ENCODE measurements at regions not wholly inside any gene's neighbourhood (a gene's known extent, or its start where the extent isn't known, plus 50 kb on each side); places are given as distances from the start of the nearest gene placed in this dataset.

GRCh38 chr6:115363379-115363778, 697.3 kb downstream of the FRK start:
- no peak overlapping the region for H3K4me3 ChIP-seq (replicated peaks; ENCODE audit: low read depth, low read length)
- TF ChIP-seq CTCF (IDR thresholded peaks at IDR 0.05; ENCODE audit: low read length, missing control alignments): no peak
- DNase-seq (ENCODE audit: low read depth): no peak

DNA sequence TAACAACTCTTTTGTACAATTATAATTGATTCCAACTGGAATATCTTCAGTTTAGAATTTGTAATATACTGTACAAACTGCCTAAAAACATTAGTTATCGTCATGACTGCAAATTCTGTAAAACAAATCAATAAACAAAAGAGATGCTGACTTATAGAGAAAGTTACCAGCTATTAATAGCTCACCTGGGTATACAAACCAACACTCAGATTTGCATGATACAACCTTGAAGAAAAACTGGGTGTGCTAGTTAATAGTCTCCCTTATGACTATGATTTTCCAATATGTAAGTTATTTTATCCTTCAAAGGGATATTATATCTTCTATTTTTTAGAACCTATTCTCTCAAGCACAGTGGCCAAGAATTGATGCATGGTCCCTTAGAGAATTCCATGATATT, 698.5 kb downstream of the FRK start:
- H3K4me3 ChIP-seq (replicated peaks; ENCODE audit: low read depth, low read length): no peak overlapping the region
- TF ChIP-seq CTCF (IDR thresholded peaks at IDR 0.05; ENCODE audit: low read length, missing control alignments): no peak
- no peak for DNase-seq (ENCODE audit: low read depth)

DNA sequence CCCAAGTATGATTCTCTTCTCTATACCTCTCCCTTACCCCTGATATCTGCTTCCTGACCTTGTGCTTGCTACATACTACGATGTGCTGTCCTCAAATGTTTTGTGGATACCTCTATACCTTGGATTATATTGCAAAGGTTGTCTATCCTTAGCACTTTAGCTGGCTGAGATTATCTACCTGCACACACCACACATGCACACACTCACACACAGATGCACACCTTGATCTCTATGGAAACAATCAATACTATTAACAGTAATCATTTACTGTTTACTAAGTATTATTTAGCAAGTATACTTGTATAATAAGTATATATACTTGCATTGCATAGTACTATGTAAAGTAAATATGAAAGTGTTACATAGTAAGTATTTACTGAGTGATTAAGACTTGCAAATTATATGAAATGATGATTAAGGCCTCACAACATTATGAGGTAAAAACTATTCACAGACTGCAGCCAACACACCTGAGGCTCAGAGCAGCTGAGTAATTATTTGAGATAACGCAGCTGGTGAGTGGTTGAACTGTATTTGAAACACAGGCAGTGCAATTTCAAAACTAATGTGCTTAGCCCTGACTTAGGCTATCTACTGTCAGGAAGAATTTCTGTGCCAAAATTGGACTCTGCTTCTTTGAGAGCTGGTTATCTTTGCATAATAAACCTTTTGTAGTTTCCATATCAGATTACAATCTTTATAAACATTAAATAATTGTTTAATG, 699.9 kb downstream of the FRK start:
- TF ChIP-seq CTCF (IDR thresholded peaks at IDR 0.05; ENCODE audit: low read length, missing control alignments): no peak
- no peak overlapping the region for H3K4me3 ChIP-seq (replicated peaks; ENCODE audit: low read depth, low read length)
- no peak for DNase-seq (ENCODE audit: low read depth)

DNA sequence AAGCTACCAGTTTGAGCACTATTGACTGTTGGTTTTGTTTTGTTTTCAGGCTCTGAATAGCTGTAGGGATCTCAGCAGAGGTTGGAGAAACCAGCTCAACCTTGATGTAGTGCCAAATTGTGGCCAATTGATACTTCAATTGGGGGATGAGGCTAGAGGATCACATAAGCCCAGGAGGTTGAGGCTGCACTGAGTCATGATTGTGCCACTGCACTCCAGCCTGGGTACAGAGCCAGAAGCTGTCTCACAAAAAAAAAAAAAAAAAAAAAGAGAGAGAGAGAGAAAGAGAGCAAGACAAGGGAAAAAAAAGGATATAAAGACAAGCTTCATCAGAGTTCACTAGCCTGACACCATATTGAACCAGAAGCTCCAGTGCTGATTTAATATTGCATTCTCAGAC, 702.1 kb downstream of the FRK start:
- no peak for TF ChIP-seq CTCF (IDR thresholded peaks at IDR 0.05; ENCODE audit: low read length, missing control alignments)
- H3K4me3 ChIP-seq (replicated peaks; ENCODE audit: low read depth, low read length): no peak overlapping the region
- no peak for DNase-seq (ENCODE audit: low read depth)

DNA sequence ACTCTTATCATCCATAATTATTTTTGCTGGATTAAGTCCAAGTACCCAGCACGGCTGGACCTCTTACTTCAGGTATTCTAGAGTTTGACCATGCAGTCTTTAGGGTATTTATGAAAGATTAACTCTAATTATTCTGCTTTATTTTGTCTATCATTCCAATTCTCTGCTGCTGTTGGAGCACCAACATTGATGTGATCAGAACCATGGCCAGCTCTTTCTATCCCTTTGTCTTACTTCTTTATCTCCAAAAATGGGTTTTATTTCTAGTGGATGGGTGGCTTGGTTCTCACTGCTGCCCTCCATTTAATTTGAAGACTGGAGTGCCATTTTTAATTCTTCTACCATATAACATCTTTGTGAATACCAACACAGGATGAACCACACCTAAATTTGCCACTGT, 704.3 kb downstream of the FRK start:
- TF ChIP-seq CTCF (IDR thresholded peaks at IDR 0.05; ENCODE audit: low read length, missing control alignments): no peak

DNA sequence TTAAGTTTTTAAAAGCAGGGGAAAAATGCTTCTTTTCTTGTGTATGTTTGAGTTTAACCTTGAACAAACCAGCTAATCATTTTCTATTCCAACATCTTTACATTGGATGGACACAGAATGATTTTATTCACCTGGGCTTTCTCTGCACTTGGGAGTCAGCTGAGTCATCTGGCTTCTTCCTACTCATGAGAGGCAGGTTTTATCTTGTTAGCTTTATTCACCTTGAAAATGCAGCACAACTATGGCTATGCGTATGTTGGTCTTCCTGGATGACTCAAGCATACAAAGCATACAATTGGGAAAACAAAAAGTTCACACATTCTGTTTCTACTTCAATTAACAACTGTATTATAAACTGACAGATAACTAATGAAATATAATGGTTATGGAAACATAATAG, 737.7 kb downstream of the FRK start:
- H3K4me3 ChIP-seq (replicated peaks; ENCODE audit: low read depth, low read length): no peak overlapping the region
- no peak for TF ChIP-seq CTCF (IDR thresholded peaks at IDR 0.05; ENCODE audit: low read length, missing control alignments)
- no peak for DNase-seq (ENCODE audit: low read depth)

More for the DNA sequence above, 704.3 kb downstream of the FRK start:
- H3K4me3 ChIP-seq (replicated peaks; ENCODE audit: low read depth, low read length): no peak overlapping the region
- no peak for DNase-seq (ENCODE audit: low read depth)

- no peak for DNase-seq (ENCODE audit: low read depth)
- TF ChIP-seq CTCF (IDR thresholded peaks at IDR 0.05; ENCODE audit: low read length, missing control alignments): no peak
- no peak overlapping the region for H3K4me3 ChIP-seq (replicated peaks; ENCODE audit: low read depth, low read length)
These were observed 740.9 kb downstream of the FRK start for GRCh38 chr6:115319823-115320222.
